ENCODE measurements at regions not wholly inside any gene's neighbourhood (a gene's known extent, or its start where the extent isn't known, plus 50 kb on each side); places are given as distances from the start of the nearest gene placed in this dataset.

- DNase-seq (ENCODE audit: insufficient read length, low spot score) (no peak), FAIRE-seq (no peak)
- TF ChIP-seq CTCF (IDR thresholded peaks at IDR 0.05; ENCODE audit: insufficient read depth, missing control alignments), result no peak
Observed at GRCh38 chr10:64537928-64538327, 1016.7 kb downstream of the REEP3 start.

- TF ChIP-seq CTCF (IDR thresholded peaks at IDR 0.05; ENCODE audit: insufficient read depth, missing control alignments), result no peak
- FAIRE-seq, result no peak
- no peak for DNase-seq (ENCODE audit: insufficient read length, low spot score)
Observed at GRCh38 chr10:64546073-64546472, 1024.9 kb downstream of the REEP3 start.

- DNase-seq (ENCODE audit: insufficient read length, low spot score), result no peak
- TF ChIP-seq CTCF (IDR thresholded peaks at IDR 0.05; ENCODE audit: insufficient read depth, missing control alignments), result no peak
- FAIRE-seq, result no peak
Observed at GRCh38 chr10:64547168-64547567, 1026.0 kb downstream of the REEP3 start.

GRCh38 chr10:64555666-64556065 lies 1034.5 kb downstream of the REEP3 start:
- TF ChIP-seq CTCF (IDR thresholded peaks at IDR 0.05; ENCODE audit: insufficient read depth, missing control alignments), result no peak
- DNase-seq (ENCODE audit: insufficient read length, low spot score) (no peak), FAIRE-seq (no peak)

- no peak for DNase-seq (ENCODE audit: insufficient read length, low spot score)
- no peak for TF ChIP-seq CTCF (IDR thresholded peaks at IDR 0.05; ENCODE audit: insufficient read depth, missing control alignments)
- no peak for FAIRE-seq
Observed at GRCh38 chr10:64558094-64558835, 1037.1 kb downstream of the REEP3 start.

- FAIRE-seq (no peak), DNase-seq (ENCODE audit: insufficient read length, low spot score) (no peak)
- TF ChIP-seq CTCF (IDR thresholded peaks at IDR 0.05; ENCODE audit: insufficient read depth, missing control alignments), result no peak
Observed at GRCh38 chr10:64571056-64571455, 1049.9 kb downstream of the REEP3 start.

- DNase-seq (ENCODE audit: insufficient read length, low spot score), result no peak
- FAIRE-seq, result no peak
- TF ChIP-seq CTCF (IDR thresholded peaks at IDR 0.05; ENCODE audit: insufficient read depth, missing control alignments), result no peak
Observed at GRCh38 chr10:64573623-64574325, 1052.6 kb downstream of the REEP3 start.

Data from D721Med (cell line).